GM19324 (cell line): ENCODE measurements at regions not wholly inside any gene's neighbourhood (a gene's known extent, or its start where the extent isn't known, plus 50 kb on each side); places are given as distances from the start of the nearest gene placed in this dataset.

Experiments
- ATAC-seq: cut with Tn5 transposase; IDR thresholded peaks from one replicate; pipeline ENCODE4 v1.9.1; 2021; ENCODE audit warnings: mild to moderate bottlenecking, moderate library complexity; ENCODE audit not compliant: unreplicated experiment, low FRiP score

DNA sequence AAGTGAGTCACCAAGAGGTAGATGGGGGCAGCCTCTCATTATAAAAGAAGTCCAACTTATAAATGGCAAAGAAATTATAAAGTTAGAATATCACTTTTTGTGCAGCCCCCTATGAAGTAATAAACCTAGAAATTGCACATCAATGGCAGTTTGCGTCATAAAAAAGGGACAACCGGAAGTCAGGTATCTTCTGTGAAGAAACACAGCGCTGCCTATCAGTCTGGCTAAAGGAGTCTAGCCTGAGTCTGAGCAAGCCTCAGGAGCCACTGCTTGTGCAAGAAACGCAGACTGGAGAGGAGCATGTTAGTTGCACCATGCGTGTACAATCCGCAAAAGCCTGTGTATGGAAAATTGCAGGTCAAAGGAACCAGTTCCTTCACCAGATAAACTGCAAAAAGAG is 178.4 kb downstream of the ARRDC4 start:
- no peak for ATAC-seq

DNA sequence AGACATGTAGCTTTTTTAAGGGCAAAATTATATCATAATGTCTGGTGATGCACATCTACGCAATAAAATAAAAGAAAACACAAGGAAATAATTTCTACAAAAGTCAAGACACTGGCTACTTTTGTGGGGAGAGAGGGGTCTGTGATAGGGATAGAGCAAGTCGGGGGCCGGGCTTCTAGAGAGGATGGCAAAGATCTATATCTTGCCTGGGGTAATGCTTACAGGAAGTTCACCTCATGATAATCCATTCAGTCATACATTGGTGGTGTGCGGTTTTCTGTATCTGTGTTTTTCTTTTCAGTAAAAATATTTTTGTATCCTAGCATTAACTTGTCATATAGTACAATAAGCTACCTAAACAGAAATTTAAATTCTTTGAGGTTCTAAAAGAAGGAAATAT is 178.8 kb downstream of the ARRDC4 start:
- ATAC-seq = no peak

DNA sequence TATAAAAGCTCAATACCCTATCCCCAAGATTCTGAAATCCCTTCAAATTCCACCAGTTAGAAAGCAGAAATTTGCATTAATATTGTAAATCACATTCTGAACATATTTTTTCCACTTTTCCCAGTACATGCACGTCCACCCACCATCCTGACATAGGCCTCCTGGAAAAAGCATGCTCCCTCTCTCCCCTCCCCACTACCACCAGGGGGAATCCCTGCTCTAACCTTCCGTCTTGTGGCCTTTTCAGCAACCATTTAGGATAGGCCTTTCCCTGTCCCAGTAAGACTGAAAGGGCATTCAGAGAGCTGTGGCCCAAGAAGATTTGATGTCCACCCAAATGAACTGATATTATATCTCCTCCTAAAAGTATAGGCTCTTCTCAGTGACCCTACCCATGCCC is 182.1 kb downstream of the ARRDC4 start:
- ATAC-seq = no peak

DNA sequence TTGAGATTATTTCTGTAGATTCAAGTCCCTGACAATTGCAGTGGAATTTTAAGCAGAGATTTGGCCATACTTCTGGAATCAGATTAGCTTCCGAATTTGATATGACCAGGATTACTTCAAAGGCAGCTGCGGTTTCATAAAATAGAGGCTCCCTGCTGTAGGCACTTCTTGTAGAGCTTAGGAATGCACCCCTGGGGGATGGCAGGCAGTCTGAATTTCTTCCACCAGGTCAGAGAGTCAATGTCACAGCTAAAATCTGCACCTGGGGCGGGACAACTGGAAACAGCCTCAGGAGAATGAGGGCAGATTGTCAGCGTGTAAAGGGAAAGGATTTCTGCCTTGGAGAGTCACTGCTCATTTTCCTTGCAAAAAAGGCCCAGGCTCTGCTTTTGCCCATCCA is 182.6 kb downstream of the ARRDC4 start:
- no peak for ATAC-seq

DNA sequence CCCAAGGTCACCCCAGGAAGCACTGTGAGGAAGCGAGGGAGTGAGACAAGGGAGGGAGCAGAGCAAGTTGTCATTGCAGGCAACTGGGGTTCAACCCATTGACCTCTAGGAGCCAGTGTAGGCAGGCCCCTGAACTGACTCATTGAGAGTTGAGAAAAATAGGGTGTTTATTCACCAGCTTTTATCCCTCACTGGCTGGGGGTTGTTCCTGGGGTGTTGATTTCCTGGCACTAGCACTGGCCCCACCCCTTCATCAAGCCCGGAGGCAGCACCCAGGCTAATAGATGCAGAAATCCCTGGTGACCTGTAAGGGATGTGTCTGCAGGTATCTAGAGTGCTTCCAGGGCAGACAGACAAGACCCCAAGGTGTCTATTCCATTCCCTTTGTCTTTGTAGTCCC is 183.9 kb downstream of the ARRDC4 start:
- ATAC-seq = no peak

DNA sequence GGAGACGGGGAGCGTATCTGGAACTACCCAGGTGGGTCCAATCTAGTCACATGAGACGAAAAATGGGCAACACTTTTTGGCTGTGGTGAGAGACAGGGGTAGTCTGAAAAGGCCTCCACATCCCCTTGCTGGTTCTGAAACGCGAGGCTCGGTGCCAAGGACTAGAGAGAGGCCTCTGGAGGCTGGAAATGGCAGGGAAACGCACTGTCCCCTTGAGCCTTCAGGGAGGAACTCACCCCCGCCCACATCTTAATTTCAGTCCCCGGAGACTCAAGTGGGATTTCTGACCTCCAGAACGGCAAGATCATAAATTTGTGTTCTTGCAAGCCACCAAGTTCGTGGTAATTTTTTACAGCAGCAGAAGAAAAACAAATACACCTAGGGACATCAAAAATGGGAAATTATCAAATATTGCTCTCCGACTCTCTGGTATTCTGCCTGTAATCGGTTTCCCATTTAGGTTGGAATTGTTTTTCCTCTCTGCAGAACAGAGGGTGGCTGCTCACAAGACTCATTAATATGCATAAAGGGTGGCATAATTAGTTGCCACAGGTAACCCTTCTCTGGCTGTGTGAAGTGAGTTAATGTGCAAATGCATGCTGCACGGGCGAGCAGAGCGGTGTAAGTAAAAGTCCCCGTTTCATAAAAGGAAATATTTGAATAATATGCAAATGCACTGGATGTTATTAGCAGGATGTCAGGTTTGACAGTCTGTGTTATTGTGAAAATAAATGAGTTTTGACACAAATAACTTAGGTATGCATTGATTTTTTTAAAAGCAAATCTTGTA is 185.7 kb downstream of the ARRDC4 start:
- ATAC-seq = no peak

DNA sequence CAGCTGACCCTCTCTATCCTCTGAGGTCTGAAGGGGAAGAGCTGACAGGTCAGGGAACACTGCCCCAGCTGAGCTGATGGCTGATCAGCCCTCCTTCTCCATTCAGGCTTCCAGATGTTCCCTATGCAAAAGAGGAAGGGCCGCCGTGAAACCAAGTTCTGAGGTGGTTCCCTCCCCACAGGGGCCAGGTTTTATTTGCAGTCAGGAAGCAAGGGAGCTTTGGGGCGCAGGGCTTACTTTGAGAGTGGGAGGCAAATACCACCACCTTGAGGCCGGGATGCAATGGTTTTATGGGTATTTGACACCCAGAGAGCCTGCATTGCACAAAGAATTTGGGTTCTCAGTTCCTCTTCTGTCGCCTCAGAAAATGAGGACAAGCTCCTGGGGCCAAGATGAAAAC is 186.9 kb downstream of the ARRDC4 start:
- no peak for ATAC-seq

DNA sequence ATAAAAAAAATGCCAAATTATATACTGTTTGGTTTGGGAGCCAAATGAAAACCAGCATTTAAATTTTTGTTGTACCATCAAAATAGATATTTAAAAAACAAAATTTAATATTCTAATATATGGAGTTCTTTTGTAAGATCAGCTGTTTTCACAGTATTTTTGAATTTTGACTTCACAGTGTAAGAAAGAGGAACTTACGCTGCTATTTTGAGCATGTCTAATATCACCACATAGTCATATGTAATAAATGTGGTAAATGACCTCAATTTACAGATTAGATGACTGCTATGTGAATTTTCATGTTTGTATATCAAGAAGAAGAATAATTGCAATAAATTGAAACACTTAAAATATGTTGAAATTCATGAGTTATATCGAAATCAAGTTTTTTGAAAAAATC is 189.6 kb downstream of the ARRDC4 start:
- no peak for ATAC-seq

DNA sequence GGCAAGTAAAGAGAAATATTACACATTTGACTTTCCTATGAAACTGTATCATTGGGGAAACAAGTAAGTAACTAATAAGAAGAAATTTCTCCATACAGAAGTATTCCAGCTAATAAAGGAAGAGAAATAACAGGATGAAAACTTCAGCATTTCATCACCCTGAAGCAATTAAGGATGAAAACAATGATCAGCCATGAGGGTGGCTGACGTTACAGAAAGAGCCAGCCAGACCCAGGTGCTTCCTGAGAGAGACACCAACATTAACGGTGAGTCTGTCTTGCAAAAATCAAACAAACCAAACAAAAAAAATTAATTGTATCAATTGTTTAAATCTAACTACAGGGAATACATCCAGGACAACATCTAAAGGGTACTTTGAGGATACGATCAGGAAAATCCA is 190.0 kb downstream of the ARRDC4 start:
- ATAC-seq = no peak

DNA sequence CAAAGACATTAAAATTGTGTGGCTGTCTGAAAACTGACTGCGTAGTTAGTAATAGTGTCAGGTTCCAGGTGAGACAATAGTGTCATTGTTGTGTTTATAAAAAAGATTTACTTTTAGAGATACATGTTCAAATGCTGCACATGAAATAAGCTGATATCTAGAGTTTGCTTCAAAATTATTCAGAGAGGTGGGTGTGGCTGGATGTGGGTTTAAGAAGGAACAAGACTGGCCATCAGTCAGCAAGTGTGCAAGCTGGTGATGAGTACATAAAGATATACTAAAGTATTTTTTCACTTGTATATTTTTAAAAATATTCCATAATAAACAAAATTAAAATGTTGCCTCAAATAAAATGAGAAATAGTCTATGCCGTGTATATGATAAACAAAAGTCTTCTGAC is 190.6 kb downstream of the ARRDC4 start:
- no peak for ATAC-seq

DNA sequence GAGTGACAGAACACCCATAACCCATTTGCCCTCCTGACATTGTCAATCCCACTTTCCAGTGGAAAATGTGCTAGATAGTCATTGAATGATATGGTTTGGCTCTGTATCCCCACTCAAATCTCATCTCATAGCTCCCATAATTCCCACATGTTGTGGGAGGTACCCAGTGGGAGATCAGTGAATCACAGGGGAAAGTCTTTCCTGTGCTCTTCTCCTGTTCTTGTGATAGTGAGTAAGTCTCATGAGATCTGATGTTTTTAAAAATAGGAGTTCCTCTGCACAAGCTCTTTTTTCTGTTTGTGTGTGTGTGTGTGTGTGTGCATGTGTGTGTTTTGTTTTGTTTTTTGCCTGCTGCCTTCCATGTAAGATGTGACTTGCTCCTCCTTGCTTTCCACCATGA is 191.7 kb downstream of the ARRDC4 start:
- ATAC-seq = no peak

DNA sequence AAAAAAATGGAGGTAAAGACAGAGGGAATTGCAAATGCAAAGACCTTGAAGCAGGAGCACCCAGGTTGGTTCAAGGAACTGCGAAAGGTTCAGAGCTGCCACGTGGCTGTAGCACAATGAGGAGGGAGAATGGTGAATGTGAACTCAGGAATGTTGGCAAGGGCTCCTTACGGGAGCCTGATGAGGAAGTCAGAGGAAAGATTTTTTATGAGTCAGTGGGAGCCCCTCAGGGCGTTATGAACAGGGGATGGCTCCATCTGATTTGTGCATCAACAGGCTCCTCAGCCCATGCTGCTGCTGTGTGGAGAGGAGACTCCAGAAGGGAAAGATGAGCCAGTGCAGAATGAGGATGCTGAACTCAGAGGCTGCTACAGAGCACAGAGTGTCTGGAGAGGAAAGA is 194.4 kb downstream of the ARRDC4 start:
- ATAC-seq = no peak

DNA sequence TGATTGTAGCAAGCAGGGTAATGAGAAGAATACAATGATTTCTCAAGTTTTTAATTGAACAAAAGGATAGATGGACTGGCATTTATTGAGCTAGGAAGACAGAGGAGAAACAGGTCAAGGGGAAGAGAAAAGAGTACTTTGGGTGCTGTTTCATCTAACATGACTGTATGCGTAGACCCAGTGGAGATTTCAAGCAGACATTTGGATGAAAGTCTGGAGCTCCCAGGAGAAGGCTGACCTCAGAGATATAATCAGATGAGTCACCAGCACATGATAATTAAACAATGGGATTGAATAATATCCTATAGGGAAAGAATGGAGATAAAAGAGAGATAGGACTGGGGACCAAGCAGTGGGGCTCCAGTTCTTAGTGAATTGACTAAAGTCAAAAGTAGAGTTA is 194.9 kb downstream of the ARRDC4 start:
- no peak for ATAC-seq

DNA sequence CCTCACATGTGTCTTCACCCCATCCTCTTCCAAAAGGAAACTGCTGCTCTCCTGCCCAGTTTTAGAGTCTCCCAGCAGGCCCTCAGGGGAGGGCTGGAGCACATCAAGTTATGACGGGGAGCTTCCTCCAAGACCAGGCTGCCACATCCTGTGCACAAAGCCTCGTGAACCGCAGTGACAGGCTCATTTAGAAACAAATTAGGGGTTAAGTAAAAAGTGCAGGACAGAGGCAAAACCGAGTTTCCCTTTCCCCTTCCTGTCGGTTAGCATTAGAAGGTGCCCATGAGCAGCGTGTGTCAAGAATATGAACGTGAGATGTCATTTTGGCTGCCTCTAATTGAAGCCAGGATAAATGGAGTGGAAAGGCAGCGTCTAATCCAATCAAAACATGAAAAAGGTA is 199.7 kb downstream of the ARRDC4 start:
- ATAC-seq = no peak

DNA sequence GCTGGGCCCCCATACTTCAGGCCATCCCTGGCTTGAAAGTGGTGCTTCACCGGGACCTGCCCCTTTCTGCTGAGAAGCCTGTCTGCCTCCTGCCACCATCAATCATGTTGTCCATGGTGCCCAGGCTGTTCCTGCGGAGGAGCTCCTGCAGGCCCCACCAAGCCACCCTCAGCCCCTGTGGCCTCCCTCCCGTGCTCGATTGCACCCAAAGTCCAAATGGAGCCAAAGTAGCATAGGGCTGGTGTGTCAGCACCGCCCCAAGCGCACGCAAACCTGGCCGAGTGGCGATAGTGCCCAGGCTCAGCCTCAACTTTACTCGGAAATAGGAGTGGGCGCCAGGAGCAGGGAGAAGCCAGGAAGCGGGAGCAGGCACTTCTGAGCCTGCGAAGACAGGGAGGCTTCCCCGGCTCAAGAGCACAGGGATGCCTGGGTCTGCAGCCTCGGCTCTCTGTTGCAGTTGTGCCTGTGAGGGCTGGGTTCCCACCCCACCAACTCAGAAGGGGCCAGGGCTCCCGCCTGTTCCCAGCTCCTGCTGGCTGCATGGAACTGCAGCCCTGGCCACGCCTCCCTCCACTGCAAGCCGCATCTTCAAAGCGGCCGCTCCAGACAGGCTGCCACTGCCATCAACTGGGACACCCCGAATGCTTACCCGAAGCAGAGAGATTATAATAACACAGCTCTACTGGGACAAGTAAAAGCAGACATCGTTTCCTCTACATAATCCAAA is 203.0 kb downstream of the ARRDC4 start:
- ATAC-seq = no peak

DNA sequence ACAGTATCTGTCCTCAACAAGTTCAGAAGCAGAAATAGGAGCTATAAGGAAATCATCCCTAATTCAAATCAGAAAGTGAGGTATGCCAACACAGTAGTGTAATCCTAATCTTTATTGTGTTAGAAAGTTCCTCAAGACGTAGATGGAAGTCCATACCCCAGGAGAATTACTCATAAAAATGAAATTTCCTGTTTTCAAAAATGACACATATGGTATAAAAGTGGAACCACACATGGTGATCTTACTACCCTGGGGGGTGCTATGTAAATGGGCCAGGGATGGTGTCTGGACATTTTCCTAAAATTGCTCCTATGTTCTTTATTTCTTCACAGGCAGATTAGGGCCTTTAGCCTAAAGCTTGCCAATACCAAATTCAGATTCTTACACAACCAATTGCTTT is 204.1 kb downstream of the ARRDC4 start:
- no peak for ATAC-seq

DNA sequence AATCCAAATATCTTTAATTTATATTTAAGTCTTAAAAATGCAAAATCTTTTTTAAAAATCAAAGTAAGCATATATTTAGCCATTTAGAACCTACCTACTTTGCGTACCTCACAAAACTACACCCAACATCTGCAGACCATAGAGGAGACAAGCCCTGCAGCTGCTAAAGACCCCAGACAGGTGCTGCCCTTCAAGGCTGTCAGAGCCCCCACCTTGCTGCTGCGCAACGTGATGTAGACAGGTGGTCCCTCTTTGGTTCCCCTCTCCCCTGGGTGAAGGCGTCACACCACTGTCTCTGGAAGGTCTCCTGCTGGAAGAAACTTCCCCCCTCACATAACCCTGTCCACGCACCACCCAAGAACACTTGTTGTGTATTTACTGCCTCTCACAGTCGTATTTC is 204.5 kb downstream of the ARRDC4 start:
- ATAC-seq = no peak

DNA sequence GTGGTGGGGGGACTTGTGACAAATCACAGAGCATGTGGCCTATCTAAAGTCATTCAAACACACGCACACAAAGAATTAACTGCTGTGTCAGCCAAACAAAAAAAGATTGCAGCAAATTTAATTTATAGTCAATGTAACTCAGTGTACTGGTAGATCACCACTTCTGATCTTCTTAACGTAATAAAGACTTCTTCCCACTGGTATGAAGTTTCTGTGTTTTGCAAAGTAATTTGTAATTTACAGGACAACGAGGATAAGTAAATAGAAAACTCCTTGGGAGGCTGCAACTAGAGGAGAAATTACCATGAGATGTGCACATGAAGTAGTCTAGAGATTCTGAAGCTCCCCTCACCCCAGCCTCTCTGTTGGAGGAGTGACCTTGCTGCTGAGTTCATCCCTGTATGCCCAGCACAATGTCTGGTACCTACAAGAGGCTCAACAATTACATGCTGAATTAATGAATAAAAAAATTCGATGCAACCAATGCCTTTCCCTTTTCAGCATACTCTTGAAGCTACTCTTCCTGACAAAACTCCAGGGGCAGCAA is 207.3 kb downstream of the ARRDC4 start:
- ATAC-seq = no peak

DNA sequence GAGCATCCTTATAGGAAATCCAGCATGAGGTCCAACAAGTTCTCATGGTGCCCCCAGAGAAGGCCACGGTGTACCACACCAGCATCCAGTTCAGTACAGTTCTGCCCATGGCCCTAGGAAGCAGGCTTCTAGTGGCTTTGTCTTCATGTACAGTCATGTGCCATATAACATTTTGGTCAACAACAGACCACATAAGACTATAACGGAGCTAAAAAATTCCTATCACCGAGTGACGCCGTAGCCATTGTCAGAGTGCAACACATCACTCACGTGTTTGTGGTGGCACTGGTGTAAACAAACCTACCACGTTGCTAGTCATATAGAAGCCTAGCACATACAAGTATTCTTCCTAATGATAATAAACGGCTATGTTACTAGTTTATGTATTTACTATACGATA is 209.0 kb downstream of the ARRDC4 start:
- no peak for ATAC-seq

DNA sequence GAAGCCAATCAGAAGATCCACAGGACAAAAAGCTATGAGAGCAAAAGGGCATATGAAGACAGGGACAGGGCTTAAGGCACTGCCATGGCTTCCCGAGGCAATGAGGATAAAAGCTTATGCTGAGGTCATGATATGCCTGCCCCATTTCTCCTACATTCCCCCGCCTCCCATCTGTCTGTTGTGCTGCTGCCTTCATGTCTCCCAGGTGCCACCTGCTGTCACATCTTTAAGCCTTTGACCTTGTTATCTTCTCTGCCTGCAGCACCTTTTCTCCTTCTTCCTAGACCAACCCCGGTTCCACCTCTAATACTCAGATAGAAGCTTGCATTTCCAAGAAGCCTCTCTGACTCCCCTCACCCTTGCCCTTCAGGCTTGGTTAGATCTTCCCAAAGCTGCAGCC is 213.8 kb downstream of the ARRDC4 start:
- no peak for ATAC-seq

DNA sequence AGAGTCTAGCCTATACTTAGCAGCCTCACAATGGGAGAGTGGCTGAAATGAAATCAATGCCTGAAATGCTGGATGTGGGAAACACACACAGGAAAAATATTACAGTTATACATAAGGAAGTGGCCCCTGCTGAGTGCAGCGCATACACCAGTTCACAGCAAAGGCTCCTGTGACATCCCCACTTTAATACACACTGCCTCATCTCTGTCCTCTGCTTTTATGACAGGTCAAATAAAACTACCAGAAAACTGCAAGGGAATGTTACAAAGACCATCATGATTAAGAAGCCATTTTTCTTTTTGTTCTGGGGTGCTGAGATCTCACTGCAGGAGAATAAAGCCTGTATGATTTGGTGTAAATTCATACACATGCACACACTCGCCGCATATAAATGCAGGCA is 214.3 kb downstream of the ARRDC4 start:
- ATAC-seq = no peak
